ENCODE measurements at regions not wholly inside any gene's neighbourhood (a gene's known extent, or its start where the extent isn't known, plus 50 kb on each side); places are given as distances from the start of the nearest gene placed in this dataset.

DNA sequence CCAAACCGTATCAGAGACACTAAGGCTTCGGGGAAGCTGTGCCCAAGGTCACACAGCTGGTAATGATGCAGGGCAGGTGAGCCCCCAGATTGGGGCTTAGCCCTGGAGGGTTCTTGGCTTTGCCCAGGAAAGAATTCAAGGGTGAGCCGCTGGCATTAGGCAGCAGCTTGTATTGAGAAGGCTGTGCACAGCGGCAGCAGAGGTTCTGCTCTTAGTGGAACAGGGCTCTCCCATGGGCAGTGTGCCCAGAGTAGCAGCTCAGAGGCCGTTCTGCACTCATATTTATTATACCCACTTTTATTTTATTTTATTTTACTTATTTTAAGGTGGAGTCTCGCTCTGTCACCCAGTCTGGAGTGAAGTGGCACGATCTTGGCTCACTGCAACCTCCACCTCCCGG is 85.8 kb upstream of the IER5L start:
- H3K9me3 ChIP-seq (ENCODE audit: control insufficient read depth in 1 of 2, insufficient read depth in 1 of 2, low read depth in 1 of 2, low read length in 2 of 2), result no peaks in the 10 kb centered on the region
- H3K4me3 ChIP-seq (replicated peaks in 1 of 2; ENCODE audit: low read depth in 1 of 2, low read length in 2 of 2), result no peak overlapping the region
- H3K4me1 ChIP-seq (ENCODE audit: control insufficient read depth in 1 of 2, insufficient read depth in 2 of 2, low read length in 2 of 2), result peaks cover 5 to 18% of the 10 kb centered on the region in 2 experiments
- POLR2A ChIA-PET, result no interaction called here
- H3K27ac ChIP-seq (ENCODE audit: low read depth, low read length), result no peak overlapping the region
- no peaks in the 10 kb centered on the region for H3K79me2 ChIP-seq (ENCODE audit: insufficient read depth, low read length)
- H3K36me3 ChIP-seq (ENCODE audit: control insufficient read depth in 1 of 2, insufficient read depth in 2 of 2, low read length in 2 of 2), result no peaks in the 10 kb centered on the region
- RAD21 ChIA-PET (ENCODE audit: low non-redundant PET in 1 of 2, low total read pairs in 2 of 2, uncharacterized antibody in 2 of 2, unreplicated experiment in 2 of 2), result no interaction called here
- CTCF ChIA-PET, result no interaction called here
- no peaks in the 10 kb centered on the region for H4K20me1 ChIP-seq (ENCODE audit: insufficient read depth)
- ATAC-seq (no peak), DNase-seq (ENCODE audit: low read depth, low spot score) (no peak)
- no TSS peak for BruUV-seq (replicated peaks)
- H3K9ac ChIP-seq (ENCODE audit: low read length), result no peak overlapping the region
- no peak overlapping the region for H2AFZ ChIP-seq (ENCODE audit: low read depth, low read length, poor library complexity, severe bottlenecking)
- no peaks in the 10 kb centered on the region for H3K27me3 ChIP-seq (ENCODE audit: insufficient read depth, low read length)
- H3K4me2 ChIP-seq (ENCODE audit: low read length), result no peak overlapping the region
- H3K9me2 ChIP-seq (ENCODE audit: insufficient read depth), result no peaks in the 10 kb centered on the region
- intact Hi-C loops (cut with micrococcal nuclease), result no loop called here
- TF ChIP-seq POLR2A (IDR thresholded peaks at IDR 0.05; ENCODE audit: borderline replicate concordance, extremely low read depth, insufficient read depth, insufficient read length) (no peak), YY1 (IDR thresholded peaks at IDR 0.05; ENCODE audit: extremely low read depth, insufficient replicate concordance, low read depth, low read length) (no peak), EZH2 (IDR thresholded peaks at IDR 0.05) (no peak), SP1 (IDR thresholded peaks at IDR 0.05; ENCODE audit: low read depth) (no peak), ZNF274 (IDR thresholded peaks at IDR 0.05; ENCODE audit: low read depth, low read length) (no peak), FOSL1 (IDR thresholded peaks at IDR 0.05; ENCODE audit: low read depth) (no peak), ZFX (IDR thresholded peaks at IDR 0.05) (no peak), ZBTB33 (IDR thresholded peaks at IDR 0.05; ENCODE audit: extremely low read depth, insufficient replicate concordance, low read length) (no peak), SRF (IDR thresholded peaks at IDR 0.05; ENCODE audit: low read depth) (no peak), EGR1 (IDR thresholded peaks at IDR 0.05; ENCODE audit: low read depth) (no peak), EZH2phosphoT487 (IDR thresholded peaks at IDR 0.05; ENCODE audit: borderline replicate concordance) (no peak), CEBPB (IDR thresholded peaks at IDR 0.05; ENCODE audit: low read depth) (no peak), JUND (IDR thresholded peaks at IDR 0.05) (no peak), RAD21 (IDR thresholded peaks at IDR 0.05; ENCODE audit: low read depth) (no peak), CBX3 (IDR thresholded peaks at IDR 0.05; ENCODE audit: low read depth) (no peak), SIN3A (IDR thresholded peaks at IDR 0.05; ENCODE audit: low read depth) (no peak)
- TF ChIP-seq, protein P1, sequence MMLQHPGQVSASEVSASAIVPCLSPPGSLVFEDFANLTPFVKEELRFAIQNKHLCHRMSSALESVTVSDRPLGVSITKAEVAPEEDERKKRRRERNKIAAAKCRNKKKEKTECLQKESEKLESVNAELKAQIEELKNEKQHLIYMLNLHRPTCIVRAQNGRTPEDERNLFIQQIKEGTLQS (IDR thresholded peaks at IDR 0.05), result no peak
